NB4 (cell line): ENCODE measurements at regions not wholly inside any gene's neighbourhood (a gene's known extent, or its start where the extent isn't known, plus 50 kb on each side); places are given as distances from the start of the nearest gene placed in this dataset.
"Not testable (repeated sequence)": the region's sequence is repeated elsewhere in the genome, so short reads cannot be mapped to it uniquely, and the experiment has no call there.

Experiments
- DNase-seq: peaks from one replicate; pipeline ENCODE4 v3.0.0; 2010; ENCODE audit warnings: low read depth
- H3K4me3 ChIP-seq: one replicate; pipeline ENCODE4 v1.5.1; 2011; ENCODE audit warnings: mild to moderate bottlenecking, low read depth, low read length, moderate library complexity
- CTCF ChIP-seq: IDR thresholded peaks from one replicate; pipeline ENCODE4 v1.5.1; 2012; ENCODE audit warnings: low read depth, low read length
- MAX ChIP-seq: IDR thresholded peaks from 2 replicates; pipeline ENCODE4 v1.6.1; 2011; ENCODE audit warnings: low read depth, low read length
- MYC ChIP-seq: IDR thresholded peaks from 2 replicates; pipeline ENCODE4 v1.6.1; 2011; ENCODE audit warnings: low read depth, low read length
- POLR2A ChIP-seq: IDR thresholded peaks from 2 replicates; pipeline ENCODE4 v1.6.1; 2011; ENCODE audit warnings: mild to moderate bottlenecking; ENCODE audit not compliant: insufficient read length; ENCODE audit errors: extremely low read depth

GRCh38 chr4:111435986-111436744, 709.1 kb upstream of the FAM241A start:
- TF ChIP-seq MYC (no peak), CTCF (no peak), POLR2A (no peak), MAX (no peak)
- H3K4me3 ChIP-seq, result no peak overlapping the region
- no peak for DNase-seq

- no peak for DNase-seq
- TF ChIP-seq MAX (no peak), CTCF (no peak), POLR2A (no peak), MYC (no peak)
- H3K4me3 ChIP-seq, result no peak overlapping the region
These were observed 703.6 kb upstream of the FAM241A start for GRCh38 chr4:111441687-111442086.

- not testable (repeated sequence) for H3K4me3 ChIP-seq, DNase-seq
These were observed 700.4 kb upstream of the FAM241A start for GRCh38 chr4:111444836-111445235.

- no peak overlapping the region for H3K4me3 ChIP-seq
- no peak for DNase-seq
- TF ChIP-seq MAX (no peak), POLR2A (no peak)
These were observed 695.6 kb upstream of the FAM241A start for GRCh38 chr4:111449657-111450056.

GRCh38 chr4:111450867-111451266, 694.4 kb upstream of the FAM241A start:
- no peak overlapping the region for H3K4me3 ChIP-seq
- TF ChIP-seq MYC, result no peak
- TF ChIP-seq POLR2A, result no peak
- no peak for TF ChIP-seq MAX
- TF ChIP-seq CTCF, result no peak
- no peak for DNase-seq

GRCh38 chr4:111453216-111453615, 692.0 kb upstream of the FAM241A start:
- H3K4me3 ChIP-seq, result no peak overlapping the region
- no peak for TF ChIP-seq POLR2A
- no peak for TF ChIP-seq CTCF
- TF ChIP-seq MAX, result no peak
- no peak for TF ChIP-seq MYC
- no peak for DNase-seq

GRCh38 chr4:111454961-111455360, 690.3 kb upstream of the FAM241A start:
- DNase-seq, result no peak
- TF ChIP-seq POLR2A (no peak), MYC (no peak), CTCF (no peak), MAX (no peak)
- H3K4me3 ChIP-seq, result no peak overlapping the region
